WTC11 (cell line): ENCODE measurements at regions not wholly inside any gene's neighbourhood (a gene's known extent, or its start where the extent isn't known, plus 50 kb on each side); places are given as distances from the start of the nearest gene placed in this dataset.
"Not testable (repeated sequence)": the region's sequence is repeated elsewhere in the genome, so short reads cannot be mapped to it uniquely, and the experiment has no call there.

ENCODE experiments used
- ATAC-seq: fragments of 200-7000 bp; cut with Tn5 transposase; 2 replicates; pipeline ENCODE4 v1.10.0; 2021; ENCODE audit warnings: mild to moderate bottlenecking, moderate library complexity
- CTCF ChIA-PET: fragments of 300-600 bp; sonication (Branson Sonifier 250); formaldehyde crosslinking; loops from one replicate; lab custom pipeline; 2021; ENCODE audit warnings: antibody characterized with exemption; lab: Charles Lee
- POLR2A ChIA-PET: fragments of 350-600 bp; sonication (Branson Sonifier 250); formaldehyde crosslinking; loops from one replicate; lab custom pipeline; 2021; ENCODE audit warnings: antibody characterized with exemption; lab: Charles Lee
- DNase-seq: peaks from one replicate; pipeline ENCODE4 v3.0.0; 2021; ENCODE audit warnings: low spot score
- H3K27ac Mint-ChIP-seq: 2 replicates; pipeline ENCODE4 v1.8.0; 2021; ENCODE audit warnings: mixed read lengths
- H3K27me3 Mint-ChIP-seq: 2 replicates; pipeline ENCODE4 v1.8.0; 2021; ENCODE audit warnings: low read depth, mild to moderate bottlenecking, moderate library complexity, mixed read lengths
- H3K36me3 Mint-ChIP-seq: 2 replicates; pipeline ENCODE4 v1.8.0; 2021; ENCODE audit warnings: mixed read lengths
- H3K4me1 Mint-ChIP-seq: 2 replicates; pipeline ENCODE4 v1.8.0; 2022; ENCODE audit warnings: mixed read lengths
- H3K4me3 Mint-ChIP-seq: 2 replicates; pipeline ENCODE4 v1.8.0; 2021; ENCODE audit warnings: mild to moderate bottlenecking, moderate library complexity, mixed read lengths
- H3K9me3 Mint-ChIP-seq: 2 replicates; pipeline ENCODE4 v1.8.0; 2021; ENCODE audit warnings: mixed read lengths
- ARID4B ChIP-seq: sonication (generic); formaldehyde crosslinking; IDR thresholded peaks from 2 replicates; pipeline ENCODE4 v1.8.0; 2023; ENCODE audit warnings: missing genetic modification reagents, mild to moderate bottlenecking, borderline replicate concordance
- ATF1 ChIP-seq: sonication (generic); formaldehyde crosslinking; IDR thresholded peaks from 2 replicates; pipeline ENCODE4 v1.8.1; 2023; ENCODE audit warnings: mild to moderate bottlenecking, moderate library complexity, missing genetic modification reagents
- ATF2 ChIP-seq: sonication (generic); formaldehyde crosslinking; IDR thresholded peaks from 2 replicates; pipeline ENCODE4 v1.8.1; 2022; ENCODE audit warnings: low read depth, missing genetic modification reagents, borderline replicate concordance
- CBFB ChIP-seq: sonication (generic); formaldehyde crosslinking; IDR thresholded peaks from 2 replicates; pipeline ENCODE4 v1.8.1; 2022; ENCODE audit warnings: mild to moderate bottlenecking, low read depth, missing genetic modification reagents
- EMX1 ChIP-seq: fragments of 250-450 bp; sonication (Bioruptor Pico); IDR thresholded peaks from 2 replicates; pipeline ENCODE4 v1.8.0; 2021; ENCODE audit warnings: mild to moderate bottlenecking
- HMGA2 ChIP-seq: fragments of 250-450 bp; sonication (Bioruptor Pico); IDR thresholded peaks from 2 replicates; pipeline ENCODE4 v1.4.0; 2021; ENCODE audit warnings: mild to moderate bottlenecking, moderate library complexity
- SMAD3 ChIP-seq: sonication (generic); formaldehyde crosslinking; IDR thresholded peaks from 2 replicates; pipeline ENCODE4 v1.8.0; 2022; ENCODE audit warnings: missing genetic modification reagents, mild to moderate bottlenecking, borderline replicate concordance
- TCF7 ChIP-seq: sonication (generic); formaldehyde crosslinking; IDR thresholded peaks from 2 replicates; pipeline ENCODE4 v1.8.0; 2022; ENCODE audit warnings: mild to moderate bottlenecking, low read depth, missing genetic modification reagents, moderate library complexity
- USF2 ChIP-seq: sonication (generic); formaldehyde crosslinking; IDR thresholded peaks from 2 replicates; pipeline ENCODE4 v1.8.1; 2023; ENCODE audit warnings: mild to moderate bottlenecking, missing genetic modification reagents, moderate library complexity
- ZNF121 ChIP-seq: sonication (generic); formaldehyde crosslinking; IDR thresholded peaks from 2 replicates; pipeline ENCODE4 v1.8.0; 2023; ENCODE audit warnings: missing genetic modification reagents
- TF ChIP-seq, protein P1 (sequence below): fragments of 250-450 bp; sonication (Bioruptor Pico); conservative IDR thresholded peaks from 2 replicates; pipeline ENCODE4 v1.9.0; 2021; ENCODE audit warnings: mild to moderate bottlenecking
- TF ChIP-seq, protein P2 (sequence below): sonication (generic); formaldehyde crosslinking; conservative IDR thresholded peaks from 2 replicates; pipeline ENCODE4 v1.8.1; 2023; ENCODE audit warnings: mild to moderate bottlenecking, low read depth, missing genetic modification reagents, moderate library complexity
- TF ChIP-seq, protein P3 (sequence below): sonication (generic); formaldehyde crosslinking; IDR thresholded peaks from 2 replicates; pipeline ENCODE4 v1.8.1; 2022; ENCODE audit warnings: low read depth, mild to moderate bottlenecking, moderate library complexity, missing genetic modification reagents, borderline replicate concordance

GRCh38 chrX:43278440-43278839 lies 377.7 kb upstream of the MAOA start (continued):
- TF ChIP-seq, protein P1, sequence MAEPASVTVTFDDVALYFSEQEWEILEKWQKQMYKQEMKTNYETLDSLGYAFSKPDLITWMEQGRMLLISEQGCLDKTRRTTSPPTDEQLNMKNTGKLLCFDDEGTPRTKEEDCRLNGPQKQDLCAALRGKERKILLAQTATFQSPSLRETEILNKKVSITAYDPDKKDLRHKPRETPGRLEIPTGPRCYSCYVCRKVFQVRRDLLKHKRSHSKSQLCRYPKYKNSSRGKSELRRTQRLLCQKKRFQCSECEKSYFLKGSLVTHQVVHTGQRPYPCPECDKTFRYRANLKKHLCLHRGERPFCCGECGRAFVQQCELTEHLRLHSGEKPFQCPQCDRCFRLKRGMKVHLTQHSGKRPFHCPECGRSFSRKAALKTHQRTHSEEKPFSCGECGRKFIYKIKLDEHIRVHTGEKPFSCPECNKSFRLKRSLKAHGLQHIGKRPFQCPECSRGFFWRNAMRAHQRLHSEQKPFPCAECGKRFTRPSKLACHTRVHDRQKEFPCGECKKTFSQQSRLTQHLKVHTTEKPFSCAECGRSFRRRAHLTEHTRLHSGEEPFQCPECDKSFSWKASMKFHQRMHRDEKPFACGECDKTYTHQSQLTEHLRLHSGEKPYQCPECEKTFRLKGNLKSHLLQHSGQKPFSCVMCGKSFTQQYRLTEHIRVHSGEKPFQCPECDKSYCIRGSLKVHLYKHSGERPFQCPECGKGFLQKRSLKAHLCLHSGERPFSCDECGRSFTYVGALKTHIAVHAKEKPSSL (CRISPR knock-in tag): no peak

GRCh38 chrX:43279341-43279808 lies 376.7 kb upstream of the MAOA start:
- DNase-seq (no peak), ATAC-seq (no peak)
- peaks cover 4% of the 10 kb centered on the region for H3K4me1 Mint-ChIP-seq
- H3K4me3 Mint-ChIP-seq: no peak overlapping the region
- H3K36me3 Mint-ChIP-seq: peaks cover 13% of the 10 kb centered on the region
- peaks cover 25% of the 10 kb centered on the region for H3K9me3 Mint-ChIP-seq
- H3K27ac Mint-ChIP-seq: no peak overlapping the region
- no peaks in the 10 kb centered on the region for H3K27me3 Mint-ChIP-seq
- TF ChIP-seq USF2 (CRISPR knock-in tag) (no peak), ATF1 (no peak)
- POLR2A ChIA-PET: no interaction called here
- CTCF ChIA-PET: no interaction called here

DNA sequence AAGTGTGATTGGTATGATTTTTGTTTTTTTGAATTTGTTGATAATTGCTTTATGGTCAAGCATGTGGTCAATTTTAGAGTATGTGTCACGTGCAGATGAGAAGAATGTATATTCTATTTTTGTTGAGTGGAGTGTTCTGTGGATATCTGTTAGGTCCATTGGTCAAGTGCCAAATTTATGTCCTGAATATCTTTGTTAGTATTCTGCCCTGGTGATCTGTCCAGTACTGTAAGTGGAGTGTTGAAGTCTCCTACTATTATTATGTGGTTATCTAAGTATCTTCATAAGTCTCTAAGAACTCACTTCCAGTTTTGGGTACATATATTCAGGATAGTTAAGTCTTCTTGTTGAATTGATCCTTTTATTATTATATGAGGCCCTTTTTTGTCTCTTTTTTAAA lies 372.9 kb upstream of the MAOA start:
- Mint-ChIP-seq H3K4me3 (no peak overlapping the region), H3K27ac (no peak overlapping the region)
- TF ChIP-seq ATF2 (CRISPR knock-in tag) (no peak), TCF7 (CRISPR knock-in tag) (no peak), CBFB (CRISPR knock-in tag) (no peak), ARID4B (no peak), ZNF121 (no peak), SMAD3 (no peak), EMX1 (CRISPR knock-in tag) (no peak), HMGA2 (CRISPR knock-in tag) (no peak)
- TF ChIP-seq, protein P2, sequence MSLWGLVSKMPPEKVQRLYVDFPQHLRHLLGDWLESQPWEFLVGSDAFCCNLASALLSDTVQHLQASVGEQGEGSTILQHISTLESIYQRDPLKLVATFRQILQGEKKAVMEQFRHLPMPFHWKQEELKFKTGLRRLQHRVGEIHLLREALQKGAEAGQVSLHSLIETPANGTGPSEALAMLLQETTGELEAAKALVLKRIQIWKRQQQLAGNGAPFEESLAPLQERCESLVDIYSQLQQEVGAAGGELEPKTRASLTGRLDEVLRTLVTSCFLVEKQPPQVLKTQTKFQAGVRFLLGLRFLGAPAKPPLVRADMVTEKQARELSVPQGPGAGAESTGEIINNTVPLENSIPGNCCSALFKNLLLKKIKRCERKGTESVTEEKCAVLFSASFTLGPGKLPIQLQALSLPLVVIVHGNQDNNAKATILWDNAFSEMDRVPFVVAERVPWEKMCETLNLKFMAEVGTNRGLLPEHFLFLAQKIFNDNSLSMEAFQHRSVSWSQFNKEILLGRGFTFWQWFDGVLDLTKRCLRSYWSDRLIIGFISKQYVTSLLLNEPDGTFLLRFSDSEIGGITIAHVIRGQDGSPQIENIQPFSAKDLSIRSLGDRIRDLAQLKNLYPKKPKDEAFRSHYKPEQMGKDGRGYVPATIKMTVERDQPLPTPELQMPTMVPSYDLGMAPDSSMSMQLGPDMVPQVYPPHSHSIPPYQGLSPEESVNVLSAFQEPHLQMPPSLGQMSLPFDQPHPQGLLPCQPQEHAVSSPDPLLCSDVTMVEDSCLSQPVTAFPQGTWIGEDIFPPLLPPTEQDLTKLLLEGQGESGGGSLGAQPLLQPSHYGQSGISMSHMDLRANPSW: no peak
- TF ChIP-seq, protein P3, sequence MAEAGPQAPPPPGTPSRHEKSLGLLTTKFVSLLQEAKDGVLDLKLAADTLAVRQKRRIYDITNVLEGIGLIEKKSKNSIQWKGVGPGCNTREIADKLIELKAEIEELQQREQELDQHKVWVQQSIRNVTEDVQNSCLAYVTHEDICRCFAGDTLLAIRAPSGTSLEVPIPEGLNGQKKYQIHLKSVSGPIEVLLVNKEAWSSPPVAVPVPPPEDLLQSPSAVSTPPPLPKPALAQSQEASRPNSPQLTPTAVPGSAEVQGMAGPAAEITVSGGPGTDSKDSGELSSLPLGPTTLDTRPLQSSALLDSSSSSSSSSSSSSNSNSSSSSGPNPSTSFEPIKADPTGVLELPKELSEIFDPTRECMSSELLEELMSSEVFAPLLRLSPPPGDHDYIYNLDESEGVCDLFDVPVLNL (CRISPR knock-in tag): no peak
- TF ChIP-seq, all 79 proteins: peak for 0
- Mint-ChIP-seq H3K36me3 (peaks cover 4% of the 10 kb centered on the region; the same call in 1 of the 2 replicates), H3K9me3 (peaks cover 16% of the 10 kb centered on the region; the same call in 1 of the 2 replicates), H3K27me3 (no peaks in the 10 kb centered on the region), H3K4me1 (peaks cover 4% of the 10 kb centered on the region)
- ATAC-seq (no peak), DNase-seq (no peak)
- ChIA-PET POLR2A (no interaction called here), CTCF (no interaction called here)

DNA sequence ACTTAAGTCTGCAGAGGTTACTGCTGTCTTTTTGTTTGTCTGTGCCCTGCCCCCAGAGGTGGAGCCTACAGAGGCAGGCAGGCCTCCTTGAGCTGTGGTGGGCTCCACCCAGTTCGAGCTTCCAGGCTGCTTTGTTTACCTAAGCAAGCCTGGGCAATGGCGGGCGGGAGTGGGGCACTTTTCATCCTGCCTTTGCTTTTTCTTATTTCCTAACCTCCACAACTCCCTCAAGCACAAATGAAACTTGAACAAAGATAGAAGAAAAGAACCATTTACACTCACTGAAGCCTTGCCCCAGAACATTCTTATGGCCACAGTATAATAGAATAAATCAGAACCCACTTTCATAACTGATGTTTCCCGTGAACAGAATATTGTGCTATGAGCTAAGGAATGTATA lies 344.5 kb upstream of the MAOA start:
- H3K27ac Mint-ChIP-seq, H3K36me3 Mint-ChIP-seq, H3K9me3 Mint-ChIP-seq, H3K27me3 Mint-ChIP-seq, ATAC-seq, H3K4me3 Mint-ChIP-seq, POLR2A ChIA-PET, DNase-seq, CTCF ChIA-PET, H3K4me1 Mint-ChIP-seq: not testable (repeated sequence)
